Bronchial epithelial cell (primary cell): ENCODE measurements at regions not wholly inside any gene's neighbourhood (a gene's known extent, or its start where the extent isn't known, plus 50 kb on each side); places are given as distances from the start of the nearest gene placed in this dataset.

Experiments used
- DNase-seq: peaks from one replicate; pipeline ENCODE4 v3.0.0-alpha.2; 2010; ENCODE audit warnings: low read depth
- FAIRE-seq: peaks from 2 replicates; lab custom pipeline; 2011; peaks lifted over from hg19 to GRCh38; lab: Jason Lieb, UNC
- H3K27me3 ChIP-seq: 2 replicates; pipeline ENCODE4 v1.5.1; 2011; ENCODE audit warnings: low read length; ENCODE audit not compliant: control insufficient read depth, insufficient read depth
- H3K36me3 ChIP-seq: 2 replicates; pipeline ENCODE4 v1.5.1; 2011; ENCODE audit warnings: low read length; ENCODE audit not compliant: control insufficient read depth, insufficient read depth
- H3K4me3 ChIP-seq: 2 replicates; pipeline ENCODE4 v1.5.1; 2011; ENCODE audit warnings: mild to moderate bottlenecking, low read depth, low read length, control low read depth
- TF ChIP-seq, protein P1 (sequence below): IDR thresholded peaks from 2 replicates; pipeline ENCODE4 v1.5.1; 2011; ENCODE audit warnings: mild to moderate bottlenecking, moderate library complexity, low read length, control low read depth, inconsistent platforms; ENCODE audit not compliant: insufficient read depth, severe bottlenecking

DNA sequence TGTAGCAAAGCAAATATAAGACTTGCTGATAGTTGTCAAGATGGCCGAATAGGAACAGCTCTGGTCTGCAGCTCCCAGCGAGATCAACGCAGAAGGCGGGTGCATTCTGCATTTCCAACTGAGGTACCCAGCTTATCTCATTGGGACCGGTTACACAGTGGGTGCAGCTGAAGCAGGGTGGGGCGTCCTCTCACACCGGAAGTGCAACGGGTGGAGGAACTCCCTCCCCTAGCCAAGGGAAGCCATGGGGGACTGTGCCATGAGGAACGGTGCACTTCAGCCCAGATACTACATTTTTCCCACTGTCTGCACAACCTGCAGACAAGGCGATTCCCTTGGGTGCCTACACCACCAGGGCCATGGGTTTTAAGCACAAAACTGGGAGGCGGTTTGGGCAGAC, 382.3 kb upstream of the EMCN start:
- Histone ChIP-seq H3K27me3 (peaks cover 1% of the 10 kb centered on the region), H3K4me3 (no peak overlapping the region), H3K36me3 (no peaks in the 10 kb centered on the region)
- FAIRE-seq, result no peak
- TF ChIP-seq, protein P1, sequence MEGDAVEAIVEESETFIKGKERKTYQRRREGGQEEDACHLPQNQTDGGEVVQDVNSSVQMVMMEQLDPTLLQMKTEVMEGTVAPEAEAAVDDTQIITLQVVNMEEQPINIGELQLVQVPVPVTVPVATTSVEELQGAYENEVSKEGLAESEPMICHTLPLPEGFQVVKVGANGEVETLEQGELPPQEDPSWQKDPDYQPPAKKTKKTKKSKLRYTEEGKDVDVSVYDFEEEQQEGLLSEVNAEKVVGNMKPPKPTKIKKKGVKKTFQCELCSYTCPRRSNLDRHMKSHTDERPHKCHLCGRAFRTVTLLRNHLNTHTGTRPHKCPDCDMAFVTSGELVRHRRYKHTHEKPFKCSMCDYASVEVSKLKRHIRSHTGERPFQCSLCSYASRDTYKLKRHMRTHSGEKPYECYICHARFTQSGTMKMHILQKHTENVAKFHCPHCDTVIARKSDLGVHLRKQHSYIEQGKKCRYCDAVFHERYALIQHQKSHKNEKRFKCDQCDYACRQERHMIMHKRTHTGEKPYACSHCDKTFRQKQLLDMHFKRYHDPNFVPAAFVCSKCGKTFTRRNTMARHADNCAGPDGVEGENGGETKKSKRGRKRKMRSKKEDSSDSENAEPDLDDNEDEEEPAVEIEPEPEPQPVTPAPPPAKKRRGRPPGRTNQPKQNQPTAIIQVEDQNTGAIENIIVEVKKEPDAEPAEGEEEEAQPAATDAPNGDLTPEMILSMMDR, result no peak
- no peak for DNase-seq

DNA sequence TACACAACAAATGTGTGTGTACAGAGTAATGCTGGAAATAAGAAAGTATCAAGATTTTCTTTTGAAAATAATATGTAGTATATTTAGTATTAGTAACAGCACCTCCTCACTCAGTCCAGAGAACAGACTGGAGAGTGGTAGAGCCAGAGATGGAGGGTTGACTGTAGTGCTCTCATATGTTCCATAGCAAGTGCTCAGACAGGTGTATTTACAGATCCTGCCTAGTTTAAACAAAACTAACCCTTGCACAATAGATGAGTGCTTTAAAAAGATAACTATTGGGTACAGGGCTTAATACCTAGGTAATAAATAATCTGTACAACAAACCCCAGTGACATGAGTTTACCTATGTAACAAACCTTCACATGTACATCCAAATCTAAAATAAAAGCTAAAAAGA, 381.0 kb upstream of the EMCN start:
- no peak for FAIRE-seq
- Histone ChIP-seq H3K4me3 (no peak overlapping the region), H3K36me3 (no peaks in the 10 kb centered on the region), H3K27me3 (peaks cover 1% of the 10 kb centered on the region)
- TF ChIP-seq, protein P1, result no peak
- no peak for DNase-seq

DNA sequence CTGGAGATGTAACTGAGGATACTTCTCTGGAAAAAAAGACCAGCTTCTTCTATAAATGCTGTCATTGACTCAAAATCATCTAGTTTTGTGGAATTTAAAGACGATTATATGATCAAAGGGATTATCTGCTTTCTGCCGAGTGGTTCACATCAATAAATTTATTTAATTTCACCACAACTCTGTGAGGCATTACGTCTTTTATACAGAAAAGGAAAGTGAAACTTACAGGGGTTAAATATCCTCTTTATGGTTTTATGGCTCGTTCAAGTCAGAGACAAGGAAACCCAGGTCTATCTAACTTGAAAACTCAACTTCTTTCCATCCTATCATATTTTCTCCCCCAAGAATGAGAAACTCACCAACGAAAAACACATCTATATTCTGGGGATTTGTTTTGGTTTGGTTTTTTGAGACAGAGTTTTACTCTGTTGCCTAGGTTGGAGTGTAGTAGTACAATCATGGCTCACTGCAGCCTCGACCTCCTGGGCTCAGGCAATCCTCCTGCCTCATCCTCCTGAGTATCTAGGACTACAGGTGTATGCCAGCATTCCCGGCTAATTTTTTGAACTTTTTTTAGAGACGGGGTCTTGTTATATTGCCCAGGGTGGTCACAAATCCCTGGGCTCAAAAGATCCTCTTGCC, 377.9 kb upstream of the EMCN start:
- TF ChIP-seq, protein P1, result no peak
- peaks cover 1% of the 10 kb centered on the region for H3K27me3 ChIP-seq
- H3K4me3 ChIP-seq, result no peak overlapping the region
- DNase-seq (no peak), FAIRE-seq (no peak)
- H3K36me3 ChIP-seq, result no peaks in the 10 kb centered on the region

DNA sequence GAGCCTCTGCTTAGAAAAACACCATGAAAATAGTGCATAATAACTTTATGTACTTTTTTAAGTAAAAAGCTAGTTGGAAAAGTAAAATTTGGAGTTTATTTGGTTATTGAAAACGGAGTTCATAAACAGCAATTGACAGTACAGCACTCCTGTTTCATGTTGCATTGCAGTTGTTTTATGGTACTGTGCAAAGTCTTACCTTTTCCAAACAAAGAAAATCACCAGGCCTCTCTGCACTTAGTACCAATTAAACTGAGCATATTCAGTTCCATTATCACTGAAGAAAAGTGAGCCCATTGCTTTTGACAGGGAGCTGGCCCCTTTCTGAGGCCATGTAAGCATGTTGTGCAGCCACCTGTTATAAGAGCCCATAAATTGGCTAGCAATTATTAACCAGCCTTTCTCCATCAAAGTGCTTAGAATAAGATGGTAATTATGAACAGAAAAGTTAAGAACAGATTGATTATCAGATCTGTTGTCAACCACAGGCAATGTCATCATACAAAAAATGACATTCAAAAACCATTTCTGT, 376.6 kb upstream of the EMCN start:
- Histone ChIP-seq H3K4me3 (no peak overlapping the region), H3K36me3 (no peaks in the 10 kb centered on the region), H3K27me3 (peaks cover 1% of the 10 kb centered on the region)
- FAIRE-seq, result no peak
- TF ChIP-seq, protein P1, result no peak
- no peak for DNase-seq

DNA sequence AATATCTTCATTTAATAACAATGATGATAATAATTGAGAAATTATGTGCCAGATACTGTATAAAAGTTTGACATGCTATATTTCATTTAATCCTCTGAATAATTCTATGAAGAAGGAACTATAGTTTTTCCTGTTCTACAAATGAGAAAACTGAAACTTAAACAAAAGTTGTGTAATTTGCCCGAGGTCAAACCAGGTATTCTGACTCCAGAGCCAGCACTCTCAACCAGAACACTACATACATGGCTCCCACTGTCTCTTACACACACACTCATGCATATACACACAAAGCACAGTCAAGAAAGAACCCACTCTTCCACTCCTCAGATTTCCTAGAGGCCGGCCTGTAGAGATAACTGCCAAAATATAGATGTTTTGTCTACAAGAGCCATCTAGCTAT, 374.0 kb upstream of the EMCN start:
- DNase-seq (no peak), FAIRE-seq (no peak)
- TF ChIP-seq, protein P1, result no peak
- Histone ChIP-seq H3K4me3 (no peak overlapping the region), H3K36me3 (no peaks in the 10 kb centered on the region), H3K27me3 (no peaks in the 10 kb centered on the region)

DNA sequence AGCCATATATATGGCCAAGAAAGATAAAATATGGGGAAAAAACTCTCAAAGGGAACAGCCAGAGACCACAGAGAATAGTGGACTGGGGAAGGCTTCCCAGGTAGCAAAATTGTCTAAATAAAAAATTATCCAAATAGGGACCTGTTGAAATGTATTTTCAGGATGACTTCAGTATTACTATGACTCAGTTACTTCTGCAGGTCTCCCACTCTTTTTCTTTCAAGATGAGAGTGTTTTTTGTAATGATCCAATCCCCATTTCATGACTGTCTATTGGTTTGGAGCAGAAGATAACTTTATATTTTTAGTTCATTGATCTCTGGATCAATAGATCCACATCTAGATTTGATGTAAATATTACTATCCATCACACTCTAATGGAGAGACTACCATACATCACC, 372.1 kb upstream of the EMCN start:
- DNase-seq, result no peak
- FAIRE-seq, result no peak
- H3K4me3 ChIP-seq, result no peak overlapping the region
- H3K27me3 ChIP-seq, result no peaks in the 10 kb centered on the region
- H3K36me3 ChIP-seq, result no peaks in the 10 kb centered on the region
- TF ChIP-seq, protein P1, result no peak
